ENCODE measurements at regions not wholly inside any gene's neighbourhood (a gene's known extent, or its start where the extent isn't known, plus 50 kb on each side); places are given as distances from the start of the nearest gene placed in this dataset.

DNA sequence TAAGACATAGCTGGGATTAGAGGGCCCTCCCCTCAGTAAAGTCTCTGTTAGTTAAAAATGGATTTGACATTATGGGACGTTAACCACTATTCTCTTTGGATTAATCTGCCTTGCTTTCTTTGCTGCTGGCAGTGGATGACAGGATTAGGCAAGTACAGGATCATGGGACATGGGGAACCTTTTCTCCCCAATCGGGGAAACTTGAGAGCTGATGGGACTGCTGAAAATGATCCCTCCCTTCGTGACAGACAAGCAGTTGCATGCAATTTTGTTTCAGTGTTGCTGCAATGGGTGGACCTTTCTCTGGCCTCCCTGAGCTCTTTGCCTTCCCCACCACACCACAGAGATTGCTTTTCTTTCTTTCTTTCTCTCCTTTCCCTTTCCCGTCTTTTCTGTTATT, 120.2 kb upstream of the BANK1 start:
- TF ChIP-seq MXI1 (IDR thresholded peaks at IDR 0.05; ENCODE audit: low read depth, low read length) (no peak), ZNF207 (IDR thresholded peaks at IDR 0.05; ENCODE audit: borderline replicate concordance) (no peak), SMARCA5 (IDR thresholded peaks at IDR 0.05) (no peak), SIN3A (IDR thresholded peaks at IDR 0.05; ENCODE audit: low read depth, low read length) (no peak)
- TF ChIP-seq, protein P1, sequence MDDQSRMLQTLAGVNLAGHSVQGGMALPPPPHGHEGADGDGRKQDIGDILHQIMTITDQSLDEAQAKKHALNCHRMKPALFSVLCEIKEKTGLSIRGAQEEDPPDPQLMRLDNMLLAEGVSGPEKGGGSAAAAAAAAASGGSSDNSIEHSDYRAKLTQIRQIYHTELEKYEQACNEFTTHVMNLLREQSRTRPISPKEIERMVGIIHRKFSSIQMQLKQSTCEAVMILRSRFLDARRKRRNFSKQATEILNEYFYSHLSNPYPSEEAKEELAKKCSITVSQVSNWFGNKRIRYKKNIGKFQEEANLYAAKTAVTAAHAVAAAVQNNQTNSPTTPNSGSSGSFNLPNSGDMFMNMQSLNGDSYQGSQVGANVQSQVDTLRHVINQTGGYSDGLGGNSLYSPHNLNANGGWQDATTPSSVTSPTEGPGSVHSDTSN (IDR thresholded peaks at IDR 0.05; ENCODE audit: insufficient replicate concordance, low read depth, low read length), result no peak
- H3K27me3 ChIP-seq (replicated peaks in 1 of 2; ENCODE audit: control insufficient read depth in 2 of 2, insufficient read depth in 2 of 2, low read length in 1 of 2), result no peaks in the 10 kb centered on the region
- in situ Hi-C loops (cut with MboI), result no loop called here
- ATAC-seq, result no peak
- H3K36me3 ChIP-seq (ENCODE audit: control insufficient read depth in 2 of 2, insufficient read depth in 2 of 2, low read length in 1 of 2), result no peaks in the 10 kb centered on the region
- CTCF ChIA-PET, result interaction anchor here (1.2 kb wide), 1 partner anchor 8 kb away, joined by 3 read pairs; no protein-coding TSS in a partner anchor
- no peaks in the 10 kb centered on the region for H3K9me3 ChIP-seq (replicated peaks; ENCODE audit: control insufficient read depth, insufficient read depth, low read length)
- H3K27ac ChIP-seq (ENCODE audit: control insufficient read depth, insufficient read depth), result no peak overlapping the region
- no peak for DNase-seq (ENCODE audit: low read depth, low spot score)
- FAIRE-seq, result no peak
- no peak overlapping the region for H3K4me2 ChIP-seq (ENCODE audit: control insufficient read depth, insufficient read depth)
- SMC1A ChIA-PET (ENCODE audit: uncharacterized antibody, unreplicated experiment), result no interaction called here
- intact Hi-C loops (cut with micrococcal nuclease; ENCODE audit: unreplicated experiment), result no loop called here
- RAD21 ChIA-PET (ENCODE audit: unreplicated experiment), result no interaction called here
- 33% methylated on average over 4 of the region's 4 CpGs for WGBS (ENCODE audit: insufficient coverage, insufficient replicate concordance, low lambda C conversion rate, missing lambda C conversion rate)
- H4K20me1 ChIP-seq (ENCODE audit: control insufficient read depth, insufficient read depth), result no peaks in the 10 kb centered on the region
- BruUV-seq (replicated peaks), result no TSS peak
- no peak overlapping the region for H3K9ac ChIP-seq (ENCODE audit: control insufficient read depth, insufficient read depth, low read length)
- no peaks in the 10 kb centered on the region for H3K79me2 ChIP-seq (ENCODE audit: control insufficient read depth, insufficient read depth, low read length)
- POLR2A ChIA-PET, result no interaction called here
- H3K4me1 ChIP-seq (ENCODE audit: control insufficient read depth, insufficient read depth, low read length), result no peaks in the 10 kb centered on the region
- H3K4me3 ChIP-seq, result no peak overlapping the region
- no peak overlapping the region for H2AFZ ChIP-seq (ENCODE audit: control insufficient read depth, low read depth, low read length)

- no peaks in the 10 kb centered on the region for H4K20me1 ChIP-seq (ENCODE audit: control insufficient read depth, insufficient read depth)
- H3K9ac ChIP-seq (ENCODE audit: control insufficient read depth, insufficient read depth, low read length), result no peak overlapping the region
- in situ Hi-C loops (cut with MboI), result no loop called here
- RAD21 ChIA-PET (ENCODE audit: unreplicated experiment), result no interaction called here
- no peak overlapping the region for H3K4me3 ChIP-seq
- POLR2A ChIA-PET, result no interaction called here
- no peak overlapping the region for H3K4me2 ChIP-seq (ENCODE audit: control insufficient read depth, insufficient read depth)
- BruUV-seq (replicated peaks), result no TSS peak
- no peaks in the 10 kb centered on the region for H3K36me3 ChIP-seq (ENCODE audit: control insufficient read depth in 2 of 2, insufficient read depth in 2 of 2, low read length in 1 of 2)
- no peak overlapping the region for H3K27ac ChIP-seq (ENCODE audit: control insufficient read depth, insufficient read depth)
- H2AFZ ChIP-seq (ENCODE audit: control insufficient read depth, low read depth, low read length), result no peak overlapping the region
- no peak for FAIRE-seq
- no peaks in the 10 kb centered on the region for H3K4me1 ChIP-seq (ENCODE audit: control insufficient read depth, insufficient read depth, low read length)
- DNase-seq (ENCODE audit: low read depth, low spot score), result no peak
- H3K9me3 ChIP-seq (replicated peaks; ENCODE audit: control insufficient read depth, insufficient read depth, low read length), result no peaks in the 10 kb centered on the region
- no peak for ATAC-seq
- WGBS (ENCODE audit: insufficient coverage, insufficient replicate concordance, low lambda C conversion rate, missing lambda C conversion rate), result 94% methylated on average over 1 of the region's 1 CpG
- H3K79me2 ChIP-seq (ENCODE audit: control insufficient read depth, insufficient read depth, low read length), result no peaks in the 10 kb centered on the region
- CTCF ChIA-PET, result interaction anchor here (1.2 kb wide), 1 partner anchor 8 kb away, joined by 3 read pairs; no protein-coding TSS in a partner anchor
- intact Hi-C loops (cut with micrococcal nuclease; ENCODE audit: unreplicated experiment), result no loop called here
- no peaks in the 10 kb centered on the region for H3K27me3 ChIP-seq (replicated peaks in 1 of 2; ENCODE audit: control insufficient read depth in 2 of 2, insufficient read depth in 2 of 2, low read length in 1 of 2)
- SMC1A ChIA-PET (ENCODE audit: uncharacterized antibody, unreplicated experiment), result no interaction called here
- TF ChIP-seq ZBTB4 (CRISPR knock-in tag; IDR thresholded peaks at IDR 0.05) (no peak), MYC (IDR thresholded peaks at IDR 0.05; ENCODE audit: insufficient read depth, insufficient read length, insufficient replicate concordance, low read length, severe bottlenecking) (no peak), SUZ12 (IDR thresholded peaks at IDR 0.05; ENCODE audit: unreplicated experiment) (no peak), ESRRA (IDR thresholded peaks at IDR 0.05; ENCODE audit: low read length) (no peak), IKZF2 (IDR thresholded peaks at IDR 0.05) (no peak), MTA3 (IDR thresholded peaks at IDR 0.05; ENCODE audit: borderline replicate concordance, low read length) (no peak), SUPT20H (IDR thresholded peaks at IDR 0.05; ENCODE audit: borderline replicate concordance, control insufficient read depth, low read depth, low read length) (no peak), CHD1 (IDR thresholded peaks at IDR 0.05; ENCODE audit: low read depth, low read length) (no peak), NR2C2 (IDR thresholded peaks at IDR 0.05; ENCODE audit: borderline replicate concordance, control insufficient read depth, insufficient read length, low read depth) (no peak)
- TF ChIP-seq, protein P2, sequence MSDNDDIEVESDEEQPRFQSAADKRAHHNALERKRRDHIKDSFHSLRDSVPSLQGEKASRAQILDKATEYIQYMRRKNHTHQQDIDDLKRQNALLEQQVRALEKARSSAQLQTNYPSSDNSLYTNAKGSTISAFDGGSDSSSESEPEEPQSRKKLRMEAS (IDR thresholded peaks at IDR 0.05; ENCODE audit: low read depth, low read length), result no peak
These were observed 120.7 kb upstream of the BANK1 start for GRCh38 chr4:101669832-101670188.
